BLaER1 (cell line): ENCODE measurements at regions not wholly inside any gene's neighbourhood (a gene's known extent, or its start where the extent isn't known, plus 50 kb on each side); places are given as distances from the start of the nearest gene placed in this dataset.

Source experiments
- H3K27ac ChIP-seq: shearing (Covaris generic); formaldehyde crosslinking; 2 replicates; pipeline ENCODE4 v1.8.1; 2022
- H3K27me3 ChIP-seq: shearing (Covaris generic); formaldehyde crosslinking; 2 replicates; pipeline ENCODE4 v1.8.1; 2022
- H3K36me3 ChIP-seq: shearing (Covaris generic); formaldehyde crosslinking; 2 replicates; pipeline ENCODE4 v1.8.1; 2022
- H3K4me1 ChIP-seq: shearing (Covaris generic); formaldehyde crosslinking; 2 replicates; pipeline ENCODE4 v1.8.1; 2022
- H3K4me2 ChIP-seq: shearing (Covaris generic); formaldehyde crosslinking; 2 replicates; pipeline ENCODE4 v1.8.1; 2022
- H3K4me3 ChIP-seq: shearing (Covaris generic); formaldehyde crosslinking; 2 replicates; pipeline ENCODE4 v1.8.1; 2022
- H3K9ac ChIP-seq: shearing (Covaris generic); formaldehyde crosslinking; 2 replicates; pipeline ENCODE4 v1.8.1; 2022
- H3K9me3 ChIP-seq: shearing (Covaris generic); formaldehyde crosslinking; 2 replicates; pipeline ENCODE4 v1.8.1; 2022
- H4K20me1 ChIP-seq: shearing (Covaris generic); formaldehyde crosslinking; 2 replicates; pipeline ENCODE4 v1.8.1; 2022
- Cebpa-rat ChIP-seq: shearing (Covaris generic); IDR thresholded peaks from 2 replicates; pipeline ENCODE4 v1.8.1; 2022

DNA sequence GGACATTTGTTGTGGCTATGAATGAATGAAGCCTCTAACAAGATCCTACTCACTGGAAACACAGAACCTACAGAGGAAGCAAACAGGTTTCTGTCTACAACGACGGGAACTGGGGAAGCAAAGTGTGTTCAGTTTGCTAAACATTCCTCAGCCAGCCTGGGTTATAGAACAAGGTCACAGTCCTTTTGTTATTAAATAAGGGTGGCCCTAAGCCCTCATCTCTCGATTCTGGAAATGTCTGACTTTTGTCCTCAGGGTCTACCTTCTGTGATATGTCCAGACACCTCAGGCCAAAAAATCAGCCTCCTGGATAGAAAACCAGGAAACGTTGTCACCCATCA lies 64.6 kb upstream of the ARHGEF7 start:
- no peak overlapping the region for H3K4me2 ChIP-seq
- no peak overlapping the region for H3K9ac ChIP-seq
- no peaks in the 10 kb centered on the region for H3K9me3 ChIP-seq
- no peak overlapping the region for H3K4me3 ChIP-seq
- H3K27me3 ChIP-seq, result no peaks in the 10 kb centered on the region
- no peaks in the 10 kb centered on the region for H3K36me3 ChIP-seq
- peaks cover 21% of the 10 kb centered on the region for H3K4me1 ChIP-seq
- H4K20me1 ChIP-seq, result no peaks in the 10 kb centered on the region
- H3K27ac ChIP-seq, result no peak overlapping the region
- TF ChIP-seq Cebpa-rat, result no peak

DNA sequence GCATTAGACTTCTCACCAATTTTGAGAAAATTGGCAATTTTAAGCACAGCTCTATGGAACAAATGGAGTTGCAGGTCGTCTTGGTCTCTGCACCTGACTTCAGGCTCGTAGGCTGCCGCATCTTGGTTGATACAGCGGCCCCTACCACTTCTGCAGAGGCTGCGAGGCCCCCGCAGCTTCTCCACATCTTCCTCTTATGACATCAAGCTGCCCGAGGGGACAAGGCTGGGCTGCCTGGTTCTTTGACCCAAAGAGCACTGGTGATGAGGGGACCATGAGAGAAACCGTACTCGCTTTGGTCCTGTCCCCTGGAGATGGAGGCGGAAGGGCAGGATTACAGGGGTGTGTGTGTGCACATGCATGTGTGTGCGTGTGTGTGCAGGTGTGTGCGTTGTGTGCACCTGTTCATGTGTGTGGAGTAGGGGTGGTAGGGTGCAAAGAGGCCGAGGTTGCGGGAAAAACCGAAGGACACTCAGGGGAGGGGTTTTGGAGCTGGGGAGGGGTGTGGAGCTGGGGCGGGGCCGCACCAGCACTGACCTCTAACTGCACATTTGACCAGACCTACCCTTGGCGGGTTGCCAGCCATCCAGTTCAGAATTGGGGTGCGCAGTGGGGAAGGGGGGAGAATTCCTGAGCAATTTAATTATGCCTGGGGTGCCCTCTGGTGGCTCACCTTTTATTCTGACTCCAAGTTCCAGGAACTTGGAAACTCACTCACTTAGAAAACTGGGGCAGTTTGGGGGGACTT lies 65.1 kb upstream of the ARHGEF7 start:
- no peaks in the 10 kb centered on the region for H3K27me3 ChIP-seq
- no peaks in the 10 kb centered on the region for H3K36me3 ChIP-seq
- H3K4me2 ChIP-seq, result no peak overlapping the region
- H3K27ac ChIP-seq, result no peak overlapping the region
- no peaks in the 10 kb centered on the region for H3K9me3 ChIP-seq
- no peaks in the 10 kb centered on the region for H4K20me1 ChIP-seq
- TF ChIP-seq Cebpa-rat, result no peak
- H3K4me1 ChIP-seq, result peaks cover 27% of the 10 kb centered on the region
- H3K9ac ChIP-seq, result no peak overlapping the region
- H3K4me3 ChIP-seq, result no peak overlapping the region

DNA sequence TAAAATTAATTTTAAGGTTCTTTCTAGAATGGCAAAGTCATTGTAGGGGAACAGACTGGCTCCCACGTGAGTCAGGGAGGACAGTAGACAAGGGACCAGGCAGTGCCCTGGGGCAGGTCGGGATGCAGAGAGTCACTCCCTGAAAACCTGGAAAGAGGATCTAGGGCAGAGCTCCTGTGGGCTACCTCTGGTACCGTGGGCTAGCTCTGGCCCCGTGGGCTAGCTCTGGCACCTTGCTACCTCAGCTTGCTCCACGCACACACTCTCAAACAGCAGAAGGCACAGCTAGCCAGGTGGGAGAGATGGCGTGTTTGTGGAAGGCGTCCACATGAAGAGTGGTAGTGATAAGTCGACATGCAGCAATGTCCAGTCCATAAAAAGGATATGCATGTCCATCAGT lies 66.7 kb upstream of the ARHGEF7 start:
- Histone ChIP-seq H3K27ac (no peak overlapping the region), H3K36me3 (no peaks in the 10 kb centered on the region), H3K9ac (no peak overlapping the region), H3K27me3 (no peaks in the 10 kb centered on the region), H3K4me2 (no peak overlapping the region), H3K9me3 (no peaks in the 10 kb centered on the region), H3K4me3 (no peak overlapping the region), H4K20me1 (no peaks in the 10 kb centered on the region), H3K4me1 (peaks cover 41% of the 10 kb centered on the region)
- no peak for TF ChIP-seq Cebpa-rat

DNA sequence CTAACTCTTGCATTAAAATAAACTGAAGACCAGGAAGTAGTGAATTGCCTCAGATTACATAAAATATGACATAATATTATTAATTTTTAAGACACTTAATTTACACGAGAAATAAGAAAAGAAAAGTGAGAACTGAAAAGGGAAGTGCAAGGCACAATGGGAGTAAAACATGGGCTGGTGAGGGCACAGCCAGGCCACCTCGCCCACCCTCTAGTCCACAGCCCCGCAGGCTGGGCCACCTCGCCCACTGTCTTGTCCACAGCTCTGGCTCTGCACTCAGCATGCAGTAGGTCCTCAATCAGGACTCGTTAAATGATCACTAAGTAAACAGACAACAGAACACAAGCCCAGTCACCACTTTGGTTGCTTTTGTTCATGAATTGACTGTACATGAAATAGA lies 67.8 kb upstream of the ARHGEF7 start:
- Histone ChIP-seq H3K4me2 (peak overlapping the region; percentile 43), H3K9ac (no peak overlapping the region), H3K27me3 (no peaks in the 10 kb centered on the region), H3K9me3 (no peaks in the 10 kb centered on the region), H3K4me1 (peaks cover 48% of the 10 kb centered on the region), H3K36me3 (no peaks in the 10 kb centered on the region), H4K20me1 (no peaks in the 10 kb centered on the region), H3K4me3 (no peak overlapping the region), H3K27ac (0 out of 2 replicates have a peak overlapping the region, but pooled peaks have one; percentile 51)
- no peak for TF ChIP-seq Cebpa-rat

DNA sequence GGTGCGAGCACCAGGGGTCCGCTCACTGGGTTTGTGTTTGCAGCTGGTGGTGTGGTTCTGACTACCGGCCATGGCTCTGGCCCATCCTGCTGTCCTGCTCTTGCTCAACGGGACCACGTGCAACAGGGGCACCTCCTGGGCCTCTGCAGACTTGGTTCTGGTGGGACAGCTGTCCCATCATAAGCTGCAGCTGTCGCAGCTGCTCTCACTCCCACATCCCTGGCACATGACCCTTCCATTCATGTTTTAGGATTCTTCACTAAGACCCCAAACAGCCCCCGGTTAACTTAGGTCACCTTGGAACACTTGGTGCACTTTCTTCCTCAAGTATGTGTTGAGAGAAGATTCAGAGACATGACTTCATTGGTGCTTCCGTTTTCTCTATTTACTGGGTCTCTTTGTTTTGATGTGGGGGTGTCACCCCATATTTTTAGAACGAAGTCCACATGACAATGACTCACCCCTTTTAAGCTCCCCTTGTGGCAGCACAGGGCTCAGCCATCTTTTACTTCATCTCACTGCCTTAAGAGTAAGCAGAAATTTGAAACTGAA lies 68.4 kb upstream of the ARHGEF7 start:
- no peaks in the 10 kb centered on the region for H3K9me3 ChIP-seq
- peak overlapping the region; percentile 43 for H3K4me2 ChIP-seq
- TF ChIP-seq Cebpa-rat, result no peak
- H3K36me3 ChIP-seq, result no peaks in the 10 kb centered on the region
- H3K4me3 ChIP-seq, result no peak overlapping the region
- no peak overlapping the region for H3K9ac ChIP-seq
- H3K27me3 ChIP-seq, result no peaks in the 10 kb centered on the region
- no peaks in the 10 kb centered on the region for H4K20me1 ChIP-seq
- H3K27ac ChIP-seq, result 0 out of 2 replicates have a peak overlapping the region, but pooled peaks have one; percentile 28
- peaks cover 48% of the 10 kb centered on the region for H3K4me1 ChIP-seq

DNA sequence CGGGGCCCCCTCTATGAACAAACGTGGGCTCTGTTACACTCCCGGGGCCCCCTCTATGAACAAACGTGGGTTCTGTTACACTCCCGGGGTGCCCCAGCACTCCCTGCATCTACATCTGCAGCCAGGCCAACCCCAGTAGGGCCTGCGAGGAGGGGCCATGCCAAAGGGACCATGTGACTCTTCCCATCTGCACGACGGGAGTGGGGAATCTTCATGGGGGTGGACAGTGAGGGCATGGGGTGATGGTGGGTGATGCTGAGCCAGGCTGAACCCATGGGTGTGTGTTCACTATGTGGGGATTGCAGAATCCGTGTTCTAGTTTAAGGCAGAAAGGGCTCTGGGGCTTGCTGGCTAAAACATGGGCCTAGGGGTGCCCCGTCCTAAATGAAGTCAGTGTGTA lies 69.9 kb upstream of the ARHGEF7 start:
- H3K27ac ChIP-seq, result no peak overlapping the region
- H3K27me3 ChIP-seq, result no peaks in the 10 kb centered on the region
- H3K9ac ChIP-seq, result no peak overlapping the region
- no peak for TF ChIP-seq Cebpa-rat
- H3K4me1 ChIP-seq, result peaks cover 48% of the 10 kb centered on the region
- no peaks in the 10 kb centered on the region for H3K36me3 ChIP-seq
- H4K20me1 ChIP-seq, result no peaks in the 10 kb centered on the region
- no peak overlapping the region for H3K4me2 ChIP-seq
- no peak overlapping the region for H3K4me3 ChIP-seq
- H3K9me3 ChIP-seq, result no peaks in the 10 kb centered on the region

DNA sequence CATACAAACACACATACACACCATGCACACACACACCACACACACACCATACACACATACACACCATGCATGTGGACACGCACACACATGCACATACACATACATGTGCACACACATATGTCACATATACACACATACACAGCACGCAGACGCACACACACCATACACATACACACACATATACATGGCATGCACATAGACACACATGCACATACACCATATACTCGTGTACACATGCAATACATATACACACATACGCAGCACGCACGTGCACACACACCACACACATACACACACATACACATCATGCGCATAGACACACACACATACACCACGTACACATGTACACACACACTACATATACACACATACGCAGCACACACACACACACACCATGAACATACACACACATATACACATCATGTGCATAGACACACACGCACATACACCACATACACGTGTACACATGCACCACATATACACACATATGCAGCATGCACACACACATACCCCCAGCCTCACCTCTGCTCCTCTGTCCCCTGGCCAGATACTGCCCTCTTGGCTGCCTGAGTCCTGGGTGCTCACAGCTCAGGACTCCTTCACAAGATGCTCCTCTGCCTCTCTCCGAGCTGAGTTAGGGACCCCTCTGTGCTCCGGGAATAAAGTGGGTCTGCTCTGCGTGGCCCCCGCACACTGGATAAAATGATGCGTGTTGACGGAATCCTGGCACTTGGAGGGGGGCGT lies 70.9 kb upstream of the ARHGEF7 start:
- peak overlapping the region; percentile 10; the same call in 1 of the 2 replicates for H3K27ac ChIP-seq
- no peak overlapping the region for H3K4me3 ChIP-seq
- no peaks in the 10 kb centered on the region for H3K27me3 ChIP-seq
- no peaks in the 10 kb centered on the region for H3K36me3 ChIP-seq
- H3K4me1 ChIP-seq, result peaks cover 48% of the 10 kb centered on the region
- H3K9me3 ChIP-seq, result no peaks in the 10 kb centered on the region
- no peak overlapping the region for H3K9ac ChIP-seq
- H4K20me1 ChIP-seq, result no peaks in the 10 kb centered on the region
- TF ChIP-seq Cebpa-rat, result no peak
- H3K4me2 ChIP-seq, result peak overlapping the region; percentile 79

DNA sequence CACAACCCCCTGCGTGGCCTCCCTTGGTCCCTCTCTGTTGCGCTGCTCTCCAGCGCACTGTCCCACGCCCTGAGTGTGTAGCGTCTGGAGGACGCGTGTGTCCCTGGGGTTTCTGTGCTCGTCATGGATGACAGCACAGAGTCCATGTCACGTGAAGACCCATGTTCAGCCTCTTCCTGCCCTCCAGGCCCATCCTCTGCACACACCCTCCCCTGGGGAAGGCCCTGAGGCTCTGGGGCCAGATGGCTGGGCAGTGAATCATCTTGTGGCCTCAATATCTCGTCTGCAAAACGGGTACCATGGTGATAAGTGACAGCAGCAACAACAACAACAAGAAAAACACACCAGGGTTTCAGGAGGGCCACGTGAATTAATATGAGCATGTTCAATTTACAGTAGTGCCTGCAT lies 71.5 kb upstream of the ARHGEF7 start:
- no peaks in the 10 kb centered on the region for H4K20me1 ChIP-seq
- no peaks in the 10 kb centered on the region for H3K9me3 ChIP-seq
- H3K27me3 ChIP-seq, result no peaks in the 10 kb centered on the region
- no peak overlapping the region for H3K27ac ChIP-seq
- H3K4me3 ChIP-seq, result no peak overlapping the region
- H3K9ac ChIP-seq, result no peak overlapping the region
- peaks cover 48% of the 10 kb centered on the region for H3K4me1 ChIP-seq
- no peak for TF ChIP-seq Cebpa-rat
- peak overlapping the region; percentile 79 for H3K4me2 ChIP-seq
- no peaks in the 10 kb centered on the region for H3K36me3 ChIP-seq

DNA sequence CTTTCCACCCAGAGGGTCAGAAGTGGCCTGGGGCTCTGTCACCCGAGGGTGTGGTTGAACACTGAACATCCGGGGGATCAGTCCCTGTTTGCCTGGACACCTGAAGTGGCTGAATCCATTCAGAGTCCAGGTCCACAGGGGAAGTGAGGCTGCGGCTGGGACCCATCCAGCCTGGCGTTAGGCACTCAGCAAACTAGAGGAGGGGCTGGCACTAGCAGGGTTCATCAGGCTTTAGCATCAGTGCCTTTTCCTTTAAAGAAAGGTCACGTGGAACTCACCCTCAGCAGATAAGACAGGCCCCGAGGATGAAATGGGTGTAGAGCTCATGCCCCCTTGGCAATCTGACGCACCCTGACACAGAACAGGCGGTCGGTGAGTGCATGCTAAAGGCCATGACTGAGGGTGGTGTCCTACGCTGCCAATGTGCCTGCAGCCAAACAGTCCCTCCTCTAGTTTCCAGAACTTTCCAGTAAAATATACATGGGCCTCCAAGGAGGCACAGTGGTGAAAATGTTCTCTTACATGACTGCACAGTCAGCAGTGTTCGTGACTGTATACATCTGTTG lies 72.4 kb upstream of the ARHGEF7 start:
- H3K9me3 ChIP-seq, result no peaks in the 10 kb centered on the region
- peaks cover 51% of the 10 kb centered on the region for H3K4me1 ChIP-seq
- no peaks in the 10 kb centered on the region for H3K36me3 ChIP-seq
- H4K20me1 ChIP-seq, result no peaks in the 10 kb centered on the region
- no peak for TF ChIP-seq Cebpa-rat
- H3K4me3 ChIP-seq, result no peak overlapping the region
- H3K4me2 ChIP-seq, result peak overlapping the region; percentile 79; the same call in 1 of the 2 replicates
- no peaks in the 10 kb centered on the region for H3K27me3 ChIP-seq
- H3K9ac ChIP-seq, result no peak overlapping the region
- H3K27ac ChIP-seq, result no peak overlapping the region

DNA sequence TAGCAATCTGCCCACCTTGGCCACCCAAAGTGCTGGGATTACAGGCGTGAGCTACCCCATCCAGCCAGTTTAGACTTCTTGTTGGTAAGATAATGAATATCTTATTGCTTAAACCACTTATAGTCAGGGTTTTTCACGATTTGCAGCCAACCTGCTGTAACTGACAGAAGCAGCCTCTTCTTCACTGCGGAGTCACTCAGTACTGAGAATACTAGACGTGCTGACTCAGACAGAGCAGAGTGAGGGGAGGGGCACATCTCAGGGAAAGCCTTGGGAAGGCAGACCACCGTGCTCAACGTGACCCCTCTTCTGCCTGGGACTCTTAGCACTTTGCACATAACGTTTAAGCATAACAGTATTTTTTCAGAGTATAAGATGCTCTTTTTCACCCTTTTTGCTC lies 74.3 kb upstream of the ARHGEF7 start:
- no peaks in the 10 kb centered on the region for H4K20me1 ChIP-seq
- H3K27me3 ChIP-seq, result no peaks in the 10 kb centered on the region
- H3K9me3 ChIP-seq, result no peaks in the 10 kb centered on the region
- TF ChIP-seq Cebpa-rat, result no peak
- H3K27ac ChIP-seq, result no peak overlapping the region
- H3K4me1 ChIP-seq, result peaks cover 38% of the 10 kb centered on the region
- no peak overlapping the region for H3K4me2 ChIP-seq
- no peaks in the 10 kb centered on the region for H3K36me3 ChIP-seq
- H3K9ac ChIP-seq, result no peak overlapping the region
- no peak overlapping the region for H3K4me3 ChIP-seq
